ENCODE measurements at regions not wholly inside any gene's neighbourhood (a gene's known extent, or its start where the extent isn't known, plus 50 kb on each side); places are given as distances from the start of the nearest gene placed in this dataset.

- DNase-seq = no peak
These were observed 314.1 kb downstream of the CTTN start for GRCh38 chr11:70712471-70712870.

GRCh38 chr11:70713086-70713835 is 314.9 kb downstream of the CTTN start:
- DNase-seq = no peak

GRCh38 chr11:70713988-70714665 is 315.8 kb downstream of the CTTN start:
- no peak for DNase-seq

GRCh38 chr11:70715166-70715951 is 317.0 kb downstream of the CTTN start:
- no peak for DNase-seq

GRCh38 chr11:70716216-70716615 is 317.9 kb downstream of the CTTN start:
- DNase-seq = no peak

- DNase-seq = no peak
These were observed 318.9 kb downstream of the CTTN start for GRCh38 chr11:70716986-70717775.

DNA sequence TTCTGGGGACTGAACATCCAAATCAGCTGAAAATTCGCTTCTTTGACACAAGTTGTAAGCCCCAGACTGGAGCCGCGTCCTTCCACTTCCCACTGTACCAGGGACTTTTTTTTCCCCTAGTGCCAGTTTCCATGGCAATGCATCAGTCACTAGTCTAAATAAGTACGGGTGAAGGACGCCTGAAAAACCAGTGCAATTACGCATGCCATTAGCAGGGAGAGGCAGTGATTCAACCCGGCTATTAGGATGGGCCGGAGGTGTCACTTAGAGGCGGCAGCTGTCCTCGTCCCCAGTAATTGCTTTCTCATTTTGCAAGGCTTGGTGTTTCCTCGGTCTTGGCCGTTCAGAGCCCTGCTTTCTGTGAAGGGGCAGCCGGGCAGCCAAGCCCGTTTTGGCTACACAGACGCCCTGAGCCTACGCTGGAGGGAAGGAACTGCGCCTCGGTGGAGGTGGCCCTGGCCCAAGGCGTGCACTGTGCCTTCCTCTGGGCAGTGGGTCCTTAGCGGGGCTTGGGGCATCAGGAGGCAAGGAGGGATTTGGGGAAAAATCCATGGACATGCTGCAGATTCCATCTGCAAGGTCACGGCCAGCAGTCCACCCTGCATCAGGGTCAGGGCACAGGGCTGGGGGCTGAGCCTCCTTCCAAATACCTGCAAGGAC is 319.7 kb downstream of the CTTN start:
- peak in 1 of 2 experiments; percentile 17 for DNase-seq

DNA sequence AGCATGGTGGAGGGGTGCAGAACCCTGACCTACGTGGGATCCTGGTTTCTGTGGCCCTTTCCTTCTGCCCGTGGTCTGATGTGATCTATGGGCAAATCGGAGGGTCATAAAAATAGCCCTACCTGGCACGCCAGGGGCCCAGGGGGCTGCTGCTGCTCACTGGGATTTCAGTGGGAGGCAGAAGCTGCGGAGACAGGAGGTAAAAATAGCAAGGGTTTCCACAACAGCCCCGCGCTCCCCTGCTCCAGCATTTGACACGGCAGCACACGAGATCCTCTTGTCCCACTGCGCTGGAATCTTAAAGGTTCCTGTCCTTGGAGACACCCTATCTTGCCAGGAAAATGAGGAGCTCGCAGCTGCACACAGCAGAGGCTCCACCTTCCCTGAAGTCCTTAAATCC is 321.2 kb downstream of the CTTN start:
- DNase-seq = no peak

DNA sequence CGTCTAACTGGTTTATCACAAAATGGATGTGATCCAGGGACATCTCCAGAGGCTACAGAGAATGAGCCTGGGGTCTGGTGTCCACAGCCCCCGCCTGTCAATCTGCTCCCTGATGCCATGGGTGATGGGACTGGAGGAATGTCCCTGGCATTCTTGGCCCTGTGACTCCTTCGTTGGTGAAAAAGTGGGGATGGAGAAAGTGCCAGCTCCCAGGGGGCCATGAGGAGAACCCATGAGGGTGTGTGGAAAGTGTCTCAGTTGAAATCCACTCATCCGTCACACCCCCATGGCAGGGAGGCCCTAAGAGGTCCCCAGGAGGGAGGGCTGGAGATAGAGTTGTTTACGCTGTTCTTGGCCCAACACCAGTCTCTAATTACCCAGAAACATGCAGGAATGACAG is 322.0 kb downstream of the CTTN start:
- DNase-seq = no peak

DNA sequence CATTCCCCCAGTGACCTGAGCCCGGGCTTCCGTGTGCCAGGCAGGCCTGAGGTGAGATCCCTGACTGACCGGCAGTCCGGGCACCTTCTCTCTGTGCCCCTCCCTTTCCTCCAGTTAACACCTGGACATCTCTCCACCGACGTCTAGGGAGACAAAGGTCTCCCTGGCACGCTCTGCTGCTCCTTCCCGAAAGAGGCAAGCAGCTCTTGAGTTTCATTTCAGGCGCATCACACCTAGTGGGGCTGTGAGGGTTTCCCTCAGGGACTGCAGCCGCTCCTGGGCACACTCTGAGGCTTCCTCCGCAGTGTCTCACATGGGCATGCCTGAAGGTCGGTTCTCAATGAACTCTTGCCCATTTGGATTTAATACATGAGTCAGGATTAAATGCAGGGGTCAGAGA is 322.7 kb downstream of the CTTN start:
- no peak for DNase-seq

DNA sequence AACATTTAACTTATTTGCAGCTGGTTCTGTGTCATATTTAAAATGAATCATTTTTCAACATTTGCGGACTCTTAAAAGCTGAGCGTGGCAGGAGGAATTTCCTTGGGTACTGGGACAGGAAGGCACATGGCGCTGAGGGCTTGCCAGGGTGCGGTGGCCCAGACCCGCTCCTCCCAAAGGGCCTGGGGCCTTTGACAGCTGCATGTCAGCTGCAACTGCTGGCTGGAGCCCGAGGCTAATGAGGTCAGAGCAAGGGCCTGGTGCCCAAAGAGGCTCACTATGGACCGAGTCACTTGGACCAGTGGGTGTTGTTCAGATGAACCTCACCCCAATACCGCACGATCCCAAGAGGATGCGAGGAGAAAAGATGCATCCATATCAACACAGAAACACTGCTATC is 326.9 kb downstream of the CTTN start:
- no peak for DNase-seq

- no peak for DNase-seq
These were observed 327.4 kb downstream of the CTTN start for GRCh38 chr11:70725739-70726138.

- DNase-seq = no peak
These were observed 328.7 kb downstream of the CTTN start for GRCh38 chr11:70727021-70727420.

DNA sequence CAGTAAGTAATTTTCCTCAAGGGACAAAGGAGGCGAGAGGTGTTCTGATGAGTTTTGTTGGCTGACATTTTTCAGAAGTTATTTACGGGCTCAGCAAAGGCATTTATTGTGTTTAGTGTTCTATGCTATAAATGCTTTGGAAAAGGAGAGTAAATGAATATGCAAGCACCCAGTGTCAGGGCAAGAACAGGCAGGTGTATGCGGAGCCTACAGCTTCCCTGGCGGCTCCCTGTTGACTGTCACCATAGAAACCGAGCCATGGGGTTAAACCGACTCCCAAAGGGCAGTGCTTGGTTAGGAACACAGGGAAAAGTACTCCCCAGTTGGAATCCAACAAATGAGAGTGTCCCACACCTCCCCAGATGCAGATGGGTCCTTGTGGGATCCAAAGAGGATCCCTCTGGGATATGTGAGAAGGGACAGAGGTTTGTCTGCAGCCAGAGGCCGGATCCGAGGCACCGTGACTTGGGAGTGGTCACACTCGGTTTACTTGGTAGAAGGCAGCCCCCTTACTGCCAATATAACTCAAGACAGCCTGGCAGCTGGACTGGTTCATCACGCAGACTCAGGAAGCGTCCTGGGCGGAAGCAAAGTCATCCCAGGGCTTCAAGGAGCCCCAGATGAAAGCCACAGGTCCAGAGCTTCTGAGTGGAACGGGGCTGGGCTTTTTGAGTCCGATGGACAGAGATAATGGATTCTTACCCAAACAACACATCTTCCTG is 329.7 kb downstream of the CTTN start:
- no peak for DNase-seq

- no peak for DNase-seq
These were observed 331.6 kb downstream of the CTTN start for GRCh38 chr11:70729949-70730348.

GRCh38 chr11:70730411-70730810 is 332.1 kb downstream of the CTTN start:
- no peak for DNase-seq

- DNase-seq = no peak
These were observed 333.1 kb downstream of the CTTN start for GRCh38 chr11:70731271-70732022.

GRCh38 chr11:70732023-70732880 is 333.9 kb downstream of the CTTN start:
- no peak for DNase-seq

- no peak for DNase-seq
These were observed 334.5 kb downstream of the CTTN start for GRCh38 chr11:70732881-70733196.

Data from NCI-H524 (cell line).